ENCODE measurements at regions not wholly inside any gene's neighbourhood (a gene's known extent, or its start where the extent isn't known, plus 50 kb on each side); places are given as distances from the start of the nearest gene placed in this dataset.

DNA sequence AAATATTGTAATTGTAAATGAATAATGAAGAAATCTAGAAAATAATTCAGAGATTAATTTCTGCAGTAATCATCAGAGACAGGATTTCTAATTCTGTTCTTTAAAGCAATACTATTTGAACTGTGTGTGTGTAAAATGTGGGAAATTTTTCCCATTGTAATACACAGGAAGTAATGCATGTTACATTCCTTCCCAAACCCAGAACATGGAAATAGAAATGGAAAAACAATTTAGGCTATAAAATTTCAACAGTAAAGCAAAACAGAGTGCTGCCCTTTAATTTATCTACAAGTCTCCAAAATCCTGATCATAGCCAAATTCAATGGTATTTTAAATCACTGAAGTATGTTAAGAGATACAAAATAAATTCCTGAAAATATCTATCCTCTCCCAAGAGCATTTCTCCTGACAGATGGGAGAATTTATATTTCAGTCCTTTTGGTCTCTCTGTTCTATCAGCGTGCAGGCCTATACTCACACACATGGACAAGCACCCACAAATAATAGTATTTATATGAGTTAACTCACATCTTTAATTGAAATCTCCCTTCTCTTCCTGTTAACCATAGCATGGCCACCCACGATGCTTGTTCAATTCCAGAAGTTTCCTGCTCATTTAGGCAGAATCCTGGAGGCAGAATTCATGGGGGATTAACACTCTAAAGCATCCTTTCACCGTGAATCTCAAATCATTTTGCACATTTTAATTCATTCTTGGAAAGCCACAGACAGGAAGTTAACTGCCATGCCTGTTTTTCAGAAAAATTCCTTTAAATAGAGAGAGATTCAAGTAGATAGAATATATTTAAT, 1465.4 kb upstream of the FLRT2 start:
- TF ChIP-seq, protein P1, sequence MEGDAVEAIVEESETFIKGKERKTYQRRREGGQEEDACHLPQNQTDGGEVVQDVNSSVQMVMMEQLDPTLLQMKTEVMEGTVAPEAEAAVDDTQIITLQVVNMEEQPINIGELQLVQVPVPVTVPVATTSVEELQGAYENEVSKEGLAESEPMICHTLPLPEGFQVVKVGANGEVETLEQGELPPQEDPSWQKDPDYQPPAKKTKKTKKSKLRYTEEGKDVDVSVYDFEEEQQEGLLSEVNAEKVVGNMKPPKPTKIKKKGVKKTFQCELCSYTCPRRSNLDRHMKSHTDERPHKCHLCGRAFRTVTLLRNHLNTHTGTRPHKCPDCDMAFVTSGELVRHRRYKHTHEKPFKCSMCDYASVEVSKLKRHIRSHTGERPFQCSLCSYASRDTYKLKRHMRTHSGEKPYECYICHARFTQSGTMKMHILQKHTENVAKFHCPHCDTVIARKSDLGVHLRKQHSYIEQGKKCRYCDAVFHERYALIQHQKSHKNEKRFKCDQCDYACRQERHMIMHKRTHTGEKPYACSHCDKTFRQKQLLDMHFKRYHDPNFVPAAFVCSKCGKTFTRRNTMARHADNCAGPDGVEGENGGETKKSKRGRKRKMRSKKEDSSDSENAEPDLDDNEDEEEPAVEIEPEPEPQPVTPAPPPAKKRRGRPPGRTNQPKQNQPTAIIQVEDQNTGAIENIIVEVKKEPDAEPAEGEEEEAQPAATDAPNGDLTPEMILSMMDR (IDR thresholded peaks at IDR 0.05; ENCODE audit: insufficient read depth, low read length, poor library complexity, severe bottlenecking), result no peak
- DNase-seq (ENCODE audit: extremely low read depth, insufficient read length), result no peak
- Histone ChIP-seq H3K36me3 (ENCODE audit: control insufficient read depth, insufficient read depth, low read length) (no peaks in the 10 kb centered on the region), H3K4me3 (replicated peaks; ENCODE audit: low read depth, low read length) (no peak overlapping the region), H3K27me3 (replicated peaks; ENCODE audit: control insufficient read depth, insufficient read depth, low read length) (no peaks in the 10 kb centered on the region)

DNA sequence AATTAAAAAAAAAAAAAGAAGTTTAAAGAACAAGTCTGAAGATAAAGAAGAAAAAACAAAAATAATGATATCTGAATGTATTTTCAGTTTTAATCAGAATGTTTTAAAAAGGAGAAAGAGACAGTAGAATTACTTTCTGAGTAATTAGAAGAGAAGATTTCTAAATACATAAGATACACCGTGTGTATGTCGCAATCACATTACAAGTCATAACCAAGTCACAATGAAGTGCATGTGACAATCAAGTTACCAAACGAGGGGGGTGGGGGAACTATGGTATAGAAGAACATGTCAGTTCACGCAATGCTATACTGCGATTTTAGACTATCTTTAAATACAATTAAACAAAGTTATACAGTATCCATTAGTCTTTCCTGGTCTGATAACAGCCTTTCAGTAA, 1464.1 kb upstream of the FLRT2 start:
- Histone ChIP-seq H3K4me3 (replicated peaks; ENCODE audit: low read depth, low read length) (no peak overlapping the region), H3K27me3 (replicated peaks; ENCODE audit: control insufficient read depth, insufficient read depth, low read length) (no peaks in the 10 kb centered on the region), H3K36me3 (ENCODE audit: control insufficient read depth, insufficient read depth, low read length) (no peaks in the 10 kb centered on the region)
- TF ChIP-seq, protein P1 (IDR thresholded peaks at IDR 0.05; ENCODE audit: insufficient read depth, low read length, poor library complexity, severe bottlenecking), result no peak
- no peak for DNase-seq (ENCODE audit: extremely low read depth, insufficient read length)

DNA sequence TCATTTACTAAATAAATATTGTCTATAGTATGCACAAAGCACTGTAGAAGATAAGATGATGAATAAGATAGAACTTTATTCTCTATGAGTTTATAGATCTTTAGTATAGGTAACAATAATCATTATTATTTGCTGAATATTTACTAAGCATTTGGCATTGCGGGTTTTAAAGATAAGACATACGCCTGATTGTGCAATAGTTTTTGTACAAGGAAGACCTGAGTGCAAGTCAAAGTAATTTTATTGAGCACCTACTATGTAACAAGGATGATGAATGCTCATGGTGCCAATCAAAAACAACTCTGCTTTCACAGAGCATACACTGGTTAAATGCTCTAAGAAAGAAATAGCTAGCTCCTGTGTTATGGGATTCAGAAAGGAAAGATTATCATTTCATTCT, 1461.7 kb upstream of the FLRT2 start:
- no peaks in the 10 kb centered on the region for H3K27me3 ChIP-seq (replicated peaks; ENCODE audit: control insufficient read depth, insufficient read depth, low read length)
- H3K4me3 ChIP-seq (replicated peaks; ENCODE audit: low read depth, low read length), result no peak overlapping the region
- H3K36me3 ChIP-seq (ENCODE audit: control insufficient read depth, insufficient read depth, low read length), result no peaks in the 10 kb centered on the region
- no peak for DNase-seq (ENCODE audit: extremely low read depth, insufficient read length)
- TF ChIP-seq, protein P1 (IDR thresholded peaks at IDR 0.05; ENCODE audit: insufficient read depth, low read length, poor library complexity, severe bottlenecking), result no peak

DNA sequence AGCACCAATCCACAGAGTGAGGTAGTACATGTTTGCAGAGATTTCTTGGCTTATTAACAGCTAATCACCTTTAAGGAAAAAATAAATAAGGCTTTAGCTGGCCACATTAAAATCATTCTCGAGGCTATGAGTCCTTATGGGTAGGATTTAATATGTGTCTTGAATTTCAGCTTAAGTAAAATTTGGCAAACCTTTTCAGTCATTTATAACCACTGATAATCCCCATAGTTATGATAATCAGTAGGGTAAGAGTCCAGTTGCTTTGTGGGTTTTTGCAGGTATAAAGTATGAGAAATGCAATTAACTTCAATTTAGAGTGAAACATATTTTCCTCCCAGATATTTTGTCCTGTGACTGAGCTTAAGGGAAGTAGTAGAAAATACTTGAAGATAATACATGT, 1458.9 kb upstream of the FLRT2 start:
- Histone ChIP-seq H3K4me3 (replicated peaks; ENCODE audit: low read depth, low read length) (no peak overlapping the region), H3K36me3 (ENCODE audit: control insufficient read depth, insufficient read depth, low read length) (no peaks in the 10 kb centered on the region), H3K27me3 (replicated peaks; ENCODE audit: control insufficient read depth, insufficient read depth, low read length) (no peaks in the 10 kb centered on the region)
- TF ChIP-seq, protein P1 (IDR thresholded peaks at IDR 0.05; ENCODE audit: insufficient read depth, low read length, poor library complexity, severe bottlenecking), result no peak
- DNase-seq (ENCODE audit: extremely low read depth, insufficient read length), result no peak

DNA sequence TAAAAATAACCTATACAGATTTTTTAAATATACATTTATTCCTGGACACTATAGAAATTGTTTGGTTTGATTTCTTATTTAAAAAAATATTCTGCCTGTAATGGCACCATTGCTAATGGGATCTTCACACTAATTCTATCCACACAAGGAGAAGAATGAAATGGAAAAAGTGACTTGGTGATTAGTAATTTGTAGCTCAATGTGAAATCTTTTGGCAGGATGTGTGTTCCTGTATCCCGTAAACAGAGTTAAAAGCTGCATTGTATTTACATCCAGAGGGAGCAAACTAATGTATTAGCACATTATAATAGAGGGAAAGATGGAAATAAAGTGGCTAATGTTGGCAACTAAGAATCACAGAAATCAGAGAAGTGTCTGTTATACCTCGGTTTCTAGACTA, 1455.3 kb upstream of the FLRT2 start:
- no peaks in the 10 kb centered on the region for H3K27me3 ChIP-seq (replicated peaks; ENCODE audit: control insufficient read depth, insufficient read depth, low read length)
- TF ChIP-seq, protein P1 (IDR thresholded peaks at IDR 0.05; ENCODE audit: insufficient read depth, low read length, poor library complexity, severe bottlenecking), result no peak
- H3K36me3 ChIP-seq (ENCODE audit: control insufficient read depth, insufficient read depth, low read length), result no peaks in the 10 kb centered on the region
- no peak overlapping the region for H3K4me3 ChIP-seq (replicated peaks; ENCODE audit: low read depth, low read length)
- no peak for DNase-seq (ENCODE audit: extremely low read depth, insufficient read length)
